ENCODE measurements at regions not wholly inside any gene's neighbourhood (a gene's known extent, or its start where the extent isn't known, plus 50 kb on each side); places are given as distances from the start of the nearest gene placed in this dataset.

- Mint-ChIP-seq H3K4me1 (no peaks in the 10 kb centered on the region), H3K27me3 (peaks cover 2% of the 10 kb centered on the region), H3K4me3 (no peak overlapping the region), H3K27ac (no peak overlapping the region), H3K36me3 (ENCODE audit: low read depth) (no peaks in the 10 kb centered on the region), H3K9me3 (no peaks in the 10 kb centered on the region)
- TF ChIP-seq CTCF (IDR thresholded peaks at IDR 0.05) = no peak
- ATAC-seq (ENCODE audit: low read depth) (no peak), DNase-seq (no peak)
- ChIA-PET POLR2A (no interaction called here), CTCF (interaction anchor here (0.8 kb wide), 1 partner anchor 506 kb away, joined by 3 read pairs; no protein-coding TSS in a partner anchor)
- intact Hi-C loops (cut with micrococcal nuclease) = loop anchor here (2.0 kb wide), 2 partner anchors 206 to 504 kb away; no protein-coding TSS in a partner anchor
Observed at GRCh38 chr11:112794331-112794846, 166.8 kb upstream of the NCAM1 start.

- CTCF ChIA-PET = interaction anchor here (0.7 to 0.8 kb wide), 2 partner anchors 495 to 507 kb away, joined by 3 read pairs; no protein-coding TSS in a partner anchor
- intact Hi-C loops (cut with micrococcal nuclease) = loop anchor here (2.0 kb wide), 2 partner anchors 206 to 504 kb away; no protein-coding TSS in a partner anchor
Observed at GRCh38 chr11:112795142-112795815, 165.9 kb upstream of the NCAM1 start.

GRCh38 chr11:112795911-112796649 is 165.1 kb upstream of the NCAM1 start:
- Mint-ChIP-seq H3K27ac (no peak overlapping the region), H3K27me3 (peaks cover 2% of the 10 kb centered on the region), H3K4me3 (no peak overlapping the region), H3K36me3 (ENCODE audit: low read depth) (no peaks in the 10 kb centered on the region), H3K4me1 (no peaks in the 10 kb centered on the region), H3K9me3 (no peaks in the 10 kb centered on the region)
- no peak for TF ChIP-seq CTCF (IDR thresholded peaks at IDR 0.05)
- CTCF ChIA-PET = interaction anchor here (0.7 kb wide), 1 partner anchor 494 kb away, joined by 3 read pairs; no protein-coding TSS in a partner anchor
- POLR2A ChIA-PET = no interaction called here
- intact Hi-C loops (cut with micrococcal nuclease) = loop anchor here (2.0 kb wide), 2 partner anchors 207 to 505 kb away; no protein-coding TSS in a partner anchor
- no peak for DNase-seq
- no peak for ATAC-seq (ENCODE audit: low read depth)

More at GRCh38 chr11:112795142-112795815, 165.9 kb upstream of the NCAM1 start:
- no peaks in the 10 kb centered on the region for H3K4me1 Mint-ChIP-seq
- H3K4me3 Mint-ChIP-seq = no peak overlapping the region
- DNase-seq (no peak), ATAC-seq (ENCODE audit: low read depth) (no peak)
- H3K9me3 Mint-ChIP-seq = no peaks in the 10 kb centered on the region
- no peak for TF ChIP-seq CTCF (IDR thresholded peaks at IDR 0.05)
- POLR2A ChIA-PET = no interaction called here
- peaks cover 2% of the 10 kb centered on the region for H3K27me3 Mint-ChIP-seq
- no peak overlapping the region for H3K27ac Mint-ChIP-seq
- H3K36me3 Mint-ChIP-seq (ENCODE audit: low read depth) = no peaks in the 10 kb centered on the region

- Mint-ChIP-seq H3K27me3 (peaks cover 2% of the 10 kb centered on the region), H3K4me3 (no peak overlapping the region), H3K36me3 (ENCODE audit: low read depth) (no peaks in the 10 kb centered on the region), H3K27ac (no peak overlapping the region), H3K9me3 (no peaks in the 10 kb centered on the region), H3K4me1 (no peaks in the 10 kb centered on the region)
- no peak for DNase-seq
- intact Hi-C loops (cut with micrococcal nuclease) = no loop called here
- no peak for ATAC-seq (ENCODE audit: low read depth)
- TF ChIP-seq CTCF (IDR thresholded peaks at IDR 0.05) = no peak
- ChIA-PET POLR2A (no interaction called here), CTCF (no interaction called here)
Observed at GRCh38 chr11:112797092-112797491, 164.1 kb upstream of the NCAM1 start.

Measured in activated B cell treated with CpG ODN at 0.5 μM for 24 hours (primary cell).